C4-2B (cell line): ENCODE measurements at regions not wholly inside any gene's neighbourhood (a gene's known extent, or its start where the extent isn't known, plus 50 kb on each side); places are given as distances from the start of the nearest gene placed in this dataset.

Experiments
- ZFX ChIP-seq: fragments of 450-650 bp; IDR thresholded peaks from 2 replicates; pipeline ENCODE4 v1.6.1; 2017
- TF ChIP-seq, protein P1 (sequence below): fragments of 450-650 bp; conservative IDR thresholded peaks from 2 replicates; pipeline ENCODE4 v1.5.1; 2017; ENCODE audit warnings: mild to moderate bottlenecking

DNA sequence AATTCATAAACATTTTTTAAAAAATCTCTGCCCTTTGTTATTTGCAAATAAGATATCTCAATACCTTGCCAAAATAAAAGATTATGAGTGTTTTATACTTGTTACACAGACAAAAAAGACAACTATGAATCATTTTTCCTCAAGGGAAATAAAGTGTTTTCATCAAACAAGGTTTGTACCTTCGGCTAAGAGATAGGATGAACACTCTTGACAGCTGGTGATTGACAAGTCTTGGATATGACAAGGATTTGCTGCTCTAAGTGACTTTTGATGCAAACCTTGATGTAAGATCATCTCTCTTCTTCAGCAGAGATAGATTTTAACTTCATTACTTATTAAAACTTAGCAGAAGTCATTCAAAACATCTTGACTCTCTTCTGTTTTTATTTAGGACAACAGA, 514.3 kb upstream of the IRAK1BP1 start:
- TF ChIP-seq, protein P1, sequence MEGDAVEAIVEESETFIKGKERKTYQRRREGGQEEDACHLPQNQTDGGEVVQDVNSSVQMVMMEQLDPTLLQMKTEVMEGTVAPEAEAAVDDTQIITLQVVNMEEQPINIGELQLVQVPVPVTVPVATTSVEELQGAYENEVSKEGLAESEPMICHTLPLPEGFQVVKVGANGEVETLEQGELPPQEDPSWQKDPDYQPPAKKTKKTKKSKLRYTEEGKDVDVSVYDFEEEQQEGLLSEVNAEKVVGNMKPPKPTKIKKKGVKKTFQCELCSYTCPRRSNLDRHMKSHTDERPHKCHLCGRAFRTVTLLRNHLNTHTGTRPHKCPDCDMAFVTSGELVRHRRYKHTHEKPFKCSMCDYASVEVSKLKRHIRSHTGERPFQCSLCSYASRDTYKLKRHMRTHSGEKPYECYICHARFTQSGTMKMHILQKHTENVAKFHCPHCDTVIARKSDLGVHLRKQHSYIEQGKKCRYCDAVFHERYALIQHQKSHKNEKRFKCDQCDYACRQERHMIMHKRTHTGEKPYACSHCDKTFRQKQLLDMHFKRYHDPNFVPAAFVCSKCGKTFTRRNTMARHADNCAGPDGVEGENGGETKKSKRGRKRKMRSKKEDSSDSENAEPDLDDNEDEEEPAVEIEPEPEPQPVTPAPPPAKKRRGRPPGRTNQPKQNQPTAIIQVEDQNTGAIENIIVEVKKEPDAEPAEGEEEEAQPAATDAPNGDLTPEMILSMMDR: no peak
- no peak for TF ChIP-seq ZFX
